ENCODE measurements at regions not wholly inside any gene's neighbourhood (a gene's known extent, or its start where the extent isn't known, plus 50 kb on each side); places are given as distances from the start of the nearest gene placed in this dataset.

DNA sequence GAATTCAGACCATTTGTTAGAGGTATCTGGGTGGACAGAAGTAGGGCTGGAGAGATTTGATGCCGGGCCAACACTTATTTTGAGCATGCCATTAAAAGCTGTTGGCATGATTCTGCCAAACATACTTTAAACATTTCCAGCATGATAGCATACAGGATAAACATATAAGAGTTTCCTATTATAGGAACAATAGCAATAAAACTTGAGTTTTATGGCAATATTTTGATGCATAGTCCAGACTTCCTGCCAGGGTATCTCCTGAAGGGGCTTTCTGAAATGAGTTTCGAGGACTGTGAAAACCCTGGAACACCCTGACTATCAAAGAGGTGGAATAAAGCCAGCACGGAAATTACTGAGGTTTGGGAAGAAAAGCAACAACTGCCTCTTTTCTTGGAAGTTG lies 1398.0 kb upstream of the NXPH2 start:
- no peak overlapping the region for H3K4me3 ChIP-seq (ENCODE audit: low read length)
- no peak overlapping the region for H3K27ac ChIP-seq (ENCODE audit: low read length)
- H3K36me3 ChIP-seq (replicated peaks; ENCODE audit: low read depth, low read length): no peaks in the 10 kb centered on the region
- no peak for TF ChIP-seq EZH2phosphoT487 (IDR thresholded peaks at IDR 0.05; ENCODE audit: low read depth)
- no peak for TF ChIP-seq CTCF (IDR thresholded peaks at IDR 0.05; ENCODE audit: low read depth, low read length)
- H3K79me2 ChIP-seq (ENCODE audit: low read length): no peaks in the 10 kb centered on the region
- no peaks in the 10 kb centered on the region for H3K9me3 ChIP-seq (ENCODE audit: insufficient read depth, low read length)
- H3K27me3 ChIP-seq (ENCODE audit: low read depth, low read length): no peaks in the 10 kb centered on the region
- H3K4me1 ChIP-seq (ENCODE audit: low read length): no peaks in the 10 kb centered on the region
- no peaks in the 10 kb centered on the region for H4K20me1 ChIP-seq (ENCODE audit: insufficient read depth, low read length)
- H2AFZ ChIP-seq (ENCODE audit: low read depth, low read length): no peak overlapping the region
- H3K9ac ChIP-seq (ENCODE audit: low read length): no peak overlapping the region
- no peak overlapping the region for H3K4me2 ChIP-seq (ENCODE audit: low read length)

GRCh38 chr2:140177086-140177485 lies 1396.9 kb upstream of the NXPH2 start:
- no peak overlapping the region for H3K4me2 ChIP-seq (ENCODE audit: low read length)
- no peaks in the 10 kb centered on the region for H3K4me1 ChIP-seq (ENCODE audit: low read length)
- H2AFZ ChIP-seq (ENCODE audit: low read depth, low read length): no peak overlapping the region
- no peaks in the 10 kb centered on the region for H3K36me3 ChIP-seq (replicated peaks; ENCODE audit: low read depth, low read length)
- no peaks in the 10 kb centered on the region for H3K79me2 ChIP-seq (ENCODE audit: low read length)
- H3K27me3 ChIP-seq (ENCODE audit: low read depth, low read length): no peaks in the 10 kb centered on the region
- H3K27ac ChIP-seq (ENCODE audit: low read length): no peak overlapping the region
- no peak overlapping the region for H3K4me3 ChIP-seq (ENCODE audit: low read length)
- H3K9ac ChIP-seq (ENCODE audit: low read length): no peak overlapping the region
- H3K9me3 ChIP-seq (ENCODE audit: insufficient read depth, low read length): no peaks in the 10 kb centered on the region
- TF ChIP-seq EZH2phosphoT487 (IDR thresholded peaks at IDR 0.05; ENCODE audit: low read depth): no peak
- no peak for TF ChIP-seq CTCF (IDR thresholded peaks at IDR 0.05; ENCODE audit: low read depth, low read length)
- H4K20me1 ChIP-seq (ENCODE audit: insufficient read depth, low read length): no peaks in the 10 kb centered on the region

GRCh38 chr2:140173790-140174189 lies 1393.6 kb upstream of the NXPH2 start:
- Histone ChIP-seq H4K20me1 (ENCODE audit: insufficient read depth, low read length) (no peaks in the 10 kb centered on the region), H2AFZ (ENCODE audit: low read depth, low read length) (no peak overlapping the region), H3K79me2 (ENCODE audit: low read length) (no peaks in the 10 kb centered on the region), H3K27me3 (ENCODE audit: low read depth, low read length) (no peaks in the 10 kb centered on the region), H3K4me3 (ENCODE audit: low read length) (no peak overlapping the region), H3K4me2 (ENCODE audit: low read length) (no peak overlapping the region), H3K36me3 (replicated peaks; ENCODE audit: low read depth, low read length) (no peaks in the 10 kb centered on the region), H3K9ac (ENCODE audit: low read length) (no peak overlapping the region), H3K27ac (ENCODE audit: low read length) (no peak overlapping the region), H3K4me1 (ENCODE audit: low read length) (no peaks in the 10 kb centered on the region), H3K9me3 (ENCODE audit: insufficient read depth, low read length) (0 out of 2 replicates have a peak, but pooled peaks cover 6% of the 10 kb centered on the region)
- TF ChIP-seq CTCF (IDR thresholded peaks at IDR 0.05; ENCODE audit: low read depth, low read length) (no peak), EZH2phosphoT487 (IDR thresholded peaks at IDR 0.05; ENCODE audit: low read depth) (no peak)

DNA sequence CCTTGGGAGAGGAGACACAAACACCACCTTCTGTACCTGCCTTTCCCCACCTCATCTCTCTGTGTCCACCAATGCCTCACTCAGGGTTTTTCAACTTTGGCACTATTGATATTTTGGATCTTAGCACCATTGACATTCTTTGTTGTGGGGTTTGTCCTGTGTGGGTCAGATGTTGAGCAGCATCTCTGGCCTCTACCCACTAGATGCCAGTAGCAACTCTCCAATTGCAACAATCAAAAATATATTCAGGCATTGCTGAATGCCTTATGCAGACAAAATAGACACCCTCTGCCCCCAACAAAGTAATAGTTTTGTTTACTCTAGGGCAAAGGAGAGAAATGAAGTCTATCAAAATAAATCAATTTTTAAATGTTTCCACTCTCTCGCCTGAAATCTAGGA lies 1384.3 kb upstream of the NXPH2 start:
- Histone ChIP-seq H3K4me1 (ENCODE audit: low read length) (no peaks in the 10 kb centered on the region), H2AFZ (ENCODE audit: low read depth, low read length) (no peak overlapping the region), H3K9me3 (ENCODE audit: insufficient read depth, low read length) (no peaks in the 10 kb centered on the region), H4K20me1 (ENCODE audit: insufficient read depth, low read length) (no peaks in the 10 kb centered on the region), H3K4me3 (ENCODE audit: low read length) (no peak overlapping the region), H3K79me2 (ENCODE audit: low read length) (no peaks in the 10 kb centered on the region), H3K9ac (ENCODE audit: low read length) (no peak overlapping the region), H3K36me3 (replicated peaks; ENCODE audit: low read depth, low read length) (no peaks in the 10 kb centered on the region), H3K4me2 (ENCODE audit: low read length) (no peak overlapping the region), H3K27ac (ENCODE audit: low read length) (no peak overlapping the region), H3K27me3 (ENCODE audit: low read depth, low read length) (no peaks in the 10 kb centered on the region)
- TF ChIP-seq CTCF (IDR thresholded peaks at IDR 0.05; ENCODE audit: low read depth, low read length) (peak; percentile 18; the same call in 1 of the 2 replicates), EZH2phosphoT487 (IDR thresholded peaks at IDR 0.05; ENCODE audit: low read depth) (no peak)

Data from OCI-LY3 (cell line).